Transverse colon (tissue), 4 donors: ENCODE measurements at regions not wholly inside any gene's neighbourhood (a gene's known extent, or its start where the extent isn't known, plus 50 kb on each side); places are given as distances from the start of the nearest gene placed in this dataset.

Source experiments
- DNase-seq: peaks from one replicate; pipeline ENCODE4 v3.0.0-alpha.2; 2019
- H3K27ac ChIP-seq, 4 donors: fragments of 200-600 bp; sonication (generic); 2 replicates each; pipeline ENCODE4 v1.5.1; 2016 to 2018; ENCODE audit warnings: inconsistent platforms in 4 of 4
- H3K27me3 ChIP-seq: fragments of 200-600 bp; sonication (generic); 2 replicates; pipeline ENCODE4 v1.5.1; 2017; ENCODE audit warnings: inconsistent platforms
- H3K36me3 ChIP-seq, 4 donors: fragments of 200-600 bp; sonication (generic); 2 replicates each; pipeline ENCODE4 v1.5.1; 2017 to 2019; ENCODE audit warnings: inconsistent platforms in 4 of 4
- H3K4me1 ChIP-seq, 4 donors: fragments of 200-600 bp; sonication (generic); 2 replicates each; pipeline ENCODE4 v1.5.1; 2017 to 2020; ENCODE audit warnings: inconsistent platforms in 4 of 4
- H3K4me3 ChIP-seq, 4 donors: fragments of 200-600 bp; sonication (generic); 1 replicate in 1 of 4; 2 replicates in 3 of 4; pipeline versions ENCODE4 v1.5.1 to v1.6.1; 2017 to 2019; ENCODE audit warnings: inconsistent platforms in 4 of 4
- H3K9me3 ChIP-seq, 2 donors: fragments of 200-600 bp; sonication (generic); 2 replicates each; pipeline ENCODE4 v1.5.1; 2017 to 2019; ENCODE audit warnings: inconsistent platforms in 2 of 2
- EP300 ChIP-seq: sonication (generic); formaldehyde crosslinking; IDR thresholded peaks from one replicate; pipeline ENCODE4 v1.6.1; 2017; ENCODE audit warnings: antibody characterized with exemption, low read depth
- POLR2A ChIP-seq: fragments of 450-650 bp; IDR thresholded peaks from one replicate; pipeline ENCODE4 v1.6.1; 2016; ENCODE audit warnings: antibody characterized with exemption, mild to moderate bottlenecking, moderate library complexity
- POLR2AphosphoS5 ChIP-seq, 3 donors: sonication (generic); formaldehyde crosslinking; IDR thresholded peaks; one replicate each; pipeline ENCODE4 v1.6.1; 2016; ENCODE audit warnings: antibody characterized with exemption in 3 of 3
- WGBS, 2 donors: methylation state at CpG; one replicate each; pipeline ENCODE4 v1.1.5; 2018; ENCODE audit warnings: low coverage in 1 of 2; 5-methylcytosine and 5-hydroxymethylcytosine counted together
- in situ Hi-C, 4 donors: fragments of 200-750 bp; cut with MboI; loops; one replicate each; pipeline versions ENCODE4 v1.15.0 to v1.15.1; 2017; ENCODE audit warnings: low sequenced_read_pairs in 3 of 4, low pct_ligation_motif_present in 1 of 4, low pct_unique_long_range_greater_than_20kb in 1 of 4
- intact Hi-C: fragments of 100-400 bp; cut with DNase I; formaldehyde crosslinking; loops from one replicate; pipeline ENCODE4 v1.15.1; 2023; ENCODE audit warnings: low total_unique reads
- TF ChIP-seq, protein P1 (sequence below), 5 experiments: fragments of 200-600 bp in 3 of 5; fragments of 450-650 bp in 2 of 5; sonication (generic) in 3 of 5; IDR thresholded peaks; 1 replicate in 2 of 5; 2 replicates in 3 of 5; pipeline ENCODE4 v1.5.1; 2016 to 2017; ENCODE audit warnings: antibody characterized with exemption in 5 of 5, inconsistent platforms in 3 of 5, mild to moderate bottlenecking in 2 of 5, moderate library complexity in 1 of 5

DNA sequence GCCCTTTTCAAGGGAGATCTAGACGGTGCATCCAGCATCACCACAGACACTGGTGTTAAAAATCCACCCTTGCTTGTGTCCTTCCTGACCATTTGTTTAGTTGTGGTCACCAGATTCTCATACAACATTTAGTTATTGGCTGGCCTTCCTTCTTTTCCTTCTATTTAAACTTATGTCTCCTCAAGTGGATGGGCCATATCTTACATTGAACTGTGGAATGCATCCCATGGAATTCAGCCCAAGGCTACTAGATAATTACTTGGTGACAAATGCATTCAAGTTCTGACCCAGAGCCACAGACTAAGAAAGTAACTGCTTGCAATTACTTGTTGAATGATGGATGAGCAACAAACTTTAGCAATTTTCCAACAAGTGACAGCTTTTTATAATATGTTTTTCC is 198.9 kb upstream of the SSTR4 start:
- no peak for DNase-seq
- WGBS, 2 donors: 30% methylated on average over 1 of the region's 1 CpG; no CpG with 5 or more reads in 1 of the 2 donors
- no peak overlapping the region for H3K4me3 ChIP-seq

DNA sequence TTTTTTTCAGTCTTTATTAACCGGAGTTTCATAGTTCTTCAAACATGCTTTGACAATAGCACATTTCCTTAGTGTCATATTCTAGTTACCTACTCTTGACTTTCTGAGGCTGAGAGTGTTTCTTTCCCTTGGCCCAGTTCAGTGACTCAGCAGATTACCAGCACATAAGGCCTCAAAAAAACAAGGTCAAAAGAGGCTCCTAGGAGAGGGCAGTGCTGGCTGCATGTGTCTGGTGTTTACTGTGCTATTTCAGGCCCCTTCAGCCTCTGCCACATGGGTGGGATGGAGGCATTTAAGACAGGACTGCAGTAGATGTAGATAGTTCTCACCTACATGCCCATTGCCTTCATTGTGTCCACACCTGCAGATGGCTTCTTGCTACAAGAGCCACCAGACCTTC is 198.2 kb upstream of the SSTR4 start:
- no peaks in the 10 kb centered on the region for H3K9me3 ChIP-seq
- no peak overlapping the region for H3K27ac ChIP-seq
- 58 to 71% methylated on average over 1 of the region's 1 CpG for WGBS, 2 donors
- intact Hi-C loops: no loop called here
- in situ Hi-C loops: no loop called here
- DNase-seq: no peak
- no peak overlapping the region for H3K4me3 ChIP-seq
- H3K27me3 ChIP-seq: no peaks in the 10 kb centered on the region
- TF ChIP-seq EP300: no peak
- TF ChIP-seq, protein P1, sequence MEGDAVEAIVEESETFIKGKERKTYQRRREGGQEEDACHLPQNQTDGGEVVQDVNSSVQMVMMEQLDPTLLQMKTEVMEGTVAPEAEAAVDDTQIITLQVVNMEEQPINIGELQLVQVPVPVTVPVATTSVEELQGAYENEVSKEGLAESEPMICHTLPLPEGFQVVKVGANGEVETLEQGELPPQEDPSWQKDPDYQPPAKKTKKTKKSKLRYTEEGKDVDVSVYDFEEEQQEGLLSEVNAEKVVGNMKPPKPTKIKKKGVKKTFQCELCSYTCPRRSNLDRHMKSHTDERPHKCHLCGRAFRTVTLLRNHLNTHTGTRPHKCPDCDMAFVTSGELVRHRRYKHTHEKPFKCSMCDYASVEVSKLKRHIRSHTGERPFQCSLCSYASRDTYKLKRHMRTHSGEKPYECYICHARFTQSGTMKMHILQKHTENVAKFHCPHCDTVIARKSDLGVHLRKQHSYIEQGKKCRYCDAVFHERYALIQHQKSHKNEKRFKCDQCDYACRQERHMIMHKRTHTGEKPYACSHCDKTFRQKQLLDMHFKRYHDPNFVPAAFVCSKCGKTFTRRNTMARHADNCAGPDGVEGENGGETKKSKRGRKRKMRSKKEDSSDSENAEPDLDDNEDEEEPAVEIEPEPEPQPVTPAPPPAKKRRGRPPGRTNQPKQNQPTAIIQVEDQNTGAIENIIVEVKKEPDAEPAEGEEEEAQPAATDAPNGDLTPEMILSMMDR (IDR thresholded peaks at IDR 0.05): no peak
- no peak for TF ChIP-seq POLR2A
- no peak for TF ChIP-seq POLR2AphosphoS5 (IDR thresholded peaks at IDR 0.05)
- no peaks in the 10 kb centered on the region for H3K36me3 ChIP-seq
- H3K4me1 ChIP-seq: no peaks in the 10 kb centered on the region

More for the DNA sequence above, 198.9 kb upstream of the SSTR4 start:
- H3K27ac ChIP-seq: no peak overlapping the region
- H3K27me3 ChIP-seq: no peaks in the 10 kb centered on the region
- intact Hi-C loops: no loop called here
- H3K4me1 ChIP-seq: no peaks in the 10 kb centered on the region
- H3K9me3 ChIP-seq: no peaks in the 10 kb centered on the region
- H3K36me3 ChIP-seq: no peaks in the 10 kb centered on the region
- in situ Hi-C loops: no loop called here
- TF ChIP-seq POLR2A (no peak), EP300 (no peak), POLR2AphosphoS5 (IDR thresholded peaks at IDR 0.05) (no peak)
- TF ChIP-seq, protein P1 (IDR thresholded peaks at IDR 0.05): no peak

DNA sequence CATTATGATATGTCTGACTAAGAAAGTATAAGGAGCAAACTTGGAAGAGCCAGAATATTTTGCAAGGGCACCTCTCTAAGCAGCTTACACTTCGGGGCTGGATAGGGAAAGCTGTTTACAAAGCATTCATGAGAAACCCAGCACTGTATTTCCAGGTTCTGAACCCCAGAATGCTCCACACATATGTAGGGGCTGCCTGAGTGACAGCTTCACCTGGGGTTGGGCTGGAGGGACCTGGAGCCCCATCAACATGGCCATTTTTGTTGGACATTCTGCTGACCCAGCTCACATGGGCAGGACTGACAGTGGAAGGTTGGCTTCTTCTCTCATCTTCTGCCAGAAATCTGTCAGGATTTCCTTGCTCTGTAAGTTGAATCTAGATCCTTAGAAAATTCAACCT is 197.1 kb upstream of the SSTR4 start:
- intact Hi-C loops (no loop called here), in situ Hi-C loops (no loop called here)
- no peaks in the 10 kb centered on the region for H3K36me3 ChIP-seq
- no peaks in the 10 kb centered on the region for H3K9me3 ChIP-seq
- no peak overlapping the region for H3K27ac ChIP-seq
- DNase-seq: no peak
- H3K27me3 ChIP-seq: no peaks in the 10 kb centered on the region
- no peak for TF ChIP-seq POLR2AphosphoS5 (IDR thresholded peaks at IDR 0.05)
- no peak for TF ChIP-seq POLR2A
- TF ChIP-seq, protein P1 (IDR thresholded peaks at IDR 0.05): no peak
- no peak for TF ChIP-seq EP300
- H3K4me1 ChIP-seq: no peaks in the 10 kb centered on the region
- no peak overlapping the region for H3K4me3 ChIP-seq
- 50% methylated on average over 1 of the region's 1 CpG; no CpG with 5 or more reads in 1 of the 2 donors for WGBS, 2 donors

DNA sequence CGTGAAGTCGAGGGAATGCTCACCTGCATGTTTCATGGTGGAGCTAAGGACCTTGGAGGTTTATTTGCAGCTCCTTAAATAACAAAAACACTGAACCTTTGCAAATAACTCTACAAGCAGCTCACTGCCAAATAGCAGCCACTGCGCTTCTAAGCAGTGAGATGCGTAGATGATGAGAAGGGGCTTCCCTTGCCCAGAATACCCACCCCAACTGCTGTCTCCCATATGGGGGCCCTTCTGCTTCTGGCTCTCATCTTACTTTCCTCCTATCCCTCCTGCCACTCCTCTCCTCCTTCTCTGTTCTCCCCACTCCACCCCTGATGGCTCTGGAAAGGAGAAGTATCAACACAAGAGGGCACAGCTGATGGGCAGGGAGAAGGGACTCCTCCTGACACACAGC is 193.3 kb upstream of the SSTR4 start:
- no peaks in the 10 kb centered on the region for H3K27me3 ChIP-seq
- intact Hi-C loops (no loop called here), in situ Hi-C loops (no loop called here)
- H3K4me1 ChIP-seq: no peaks in the 10 kb centered on the region
- no peaks in the 10 kb centered on the region for H3K36me3 ChIP-seq
- TF ChIP-seq, protein P1 (IDR thresholded peaks at IDR 0.05): no peak
- TF ChIP-seq EP300: no peak
- TF ChIP-seq POLR2AphosphoS5 (IDR thresholded peaks at IDR 0.05): no peak
- TF ChIP-seq POLR2A: no peak
- no peak overlapping the region for H3K4me3 ChIP-seq
- H3K9me3 ChIP-seq: no peaks in the 10 kb centered on the region
- no peak overlapping the region for H3K27ac ChIP-seq
- 77 to 87% methylated on average over 4 of the region's 4 CpGs for WGBS, 2 donors
- no peak for DNase-seq
